SK-N-SH (cell line): ENCODE measurements at regions not wholly inside any gene's neighbourhood (a gene's known extent, or its start where the extent isn't known, plus 50 kb on each side); places are given as distances from the start of the nearest gene placed in this dataset.

Experiments used
- CTCF ChIA-PET: fragments of 300-600, 350-600 bp; formaldehyde crosslinking; extraction: SDS; loops from one replicate; lab custom pipeline; 2021; lab: Yijun Ruan, JAX
- POLR2A ChIA-PET: fragments of 350-600 bp; sonication (Branson Sonifier 250); formaldehyde crosslinking; extraction: SDS; loops from one replicate; lab custom pipeline; 2020; ENCODE audit warnings: antibody characterized with exemption, inconsistent platforms; lab: Yijun Ruan, JAX
- DNase-seq: peaks from one replicate; pipeline ENCODE4 v3.0.0; 2012
- H2AFZ ChIP-seq: fragments of 200-600 bp; sonication (generic); 2 replicates; pipeline ENCODE4 v1.8.1; 2016; ENCODE audit warnings: antibody characterized with exemption, mild to moderate bottlenecking, low read depth
- H3F3A ChIP-seq: fragments of 200-600 bp; sonication (generic); replicated peaks from 2 replicates; pipeline ENCODE3; 2016; ENCODE audit warnings: antibody characterized with exemption, mild to moderate bottlenecking; ENCODE audit not compliant: insufficient read depth
- H3K27ac ChIP-seq, 2 experiments: fragments of 200-500 bp in 1 of 2; fragments of 200-600 bp in 1 of 2; sonication (Bioruptor generic) in 1 of 2; sonication (generic), shearing (Covaris generic) in 1 of 2; 2 replicates each; pipeline versions ENCODE4 v1.5.1 to v1.6.1; 2014 to 2016; ENCODE audit warnings: low read depth in 2 of 2, inconsistent platforms in 1 of 2, low read length in 1 of 2, mild to moderate bottlenecking in 1 of 2, mixed read lengths in 1 of 2
- H3K27me3 ChIP-seq: fragments of 200-600 bp; sonication (generic), shearing (Covaris generic); 2 replicates; pipeline ENCODE4 v1.6.1; 2016; ENCODE audit warnings: mixed run types; ENCODE audit not compliant: insufficient read depth
- H3K36me3 ChIP-seq, 2 experiments: fragments of 200-500 bp in 1 of 2; fragments of 200-600 bp in 1 of 2; sonication (Bioruptor generic) in 1 of 2; sonication (generic) in 1 of 2; replicated peaks in 1 of 2; 2 replicates each; pipeline versions ENCODE3 to v1.5.1; 2014 to 2016; ENCODE audit warnings: low read length in 1 of 2, mild to moderate bottlenecking in 1 of 2; ENCODE audit not compliant: insufficient read depth in 2 of 2, control insufficient read depth in 1 of 2
- H3K4me1 ChIP-seq, 2 experiments: fragments of 200-500 bp in 1 of 2; fragments of 200-600 bp in 1 of 2; sonication (Bioruptor generic) in 1 of 2; sonication (generic), shearing (Covaris generic) in 1 of 2; 2 replicates each; pipeline versions ENCODE4 v1.5.1 to v1.6.1; 2014 to 2016; ENCODE audit warnings: low read depth in 1 of 2, low read length in 1 of 2, mixed run types in 1 of 2; ENCODE audit not compliant: insufficient read depth in 2 of 2, control insufficient read depth in 1 of 2
- H3K4me2 ChIP-seq: fragments of 200-600 bp; sonication (generic), shearing (Covaris generic); 2 replicates; pipeline ENCODE4 v1.6.1; 2017; ENCODE audit warnings: mixed run types
- H3K4me3 ChIP-seq, 2 experiments: fragments of 200-500 bp in 1 of 2; fragments of 200-600 bp in 1 of 2; sonication (Bioruptor generic) in 1 of 2; sonication (generic), shearing (Covaris generic) in 1 of 2; 2 replicates each; pipeline versions ENCODE4 v1.5.1 to v1.8.1; 2014 to 2016; ENCODE audit warnings: low read depth in 2 of 2, inconsistent platforms in 1 of 2, low read length in 1 of 2, mild to moderate bottlenecking in 1 of 2, mixed read lengths in 1 of 2, moderate library complexity in 1 of 2
- H3K79me2 ChIP-seq: fragments of 200-600 bp; sonication (generic); 2 replicates; pipeline ENCODE4 v1.8.1; 2017; ENCODE audit warnings: mild to moderate bottlenecking; ENCODE audit not compliant: insufficient read depth
- H3K9ac ChIP-seq: fragments of 200-600 bp; sonication (generic); 2 replicates; pipeline ENCODE4 v1.6.1; 2017; ENCODE audit warnings: mixed run types
- H3K9me2 ChIP-seq: fragments of 200-600 bp; sonication (generic); 2 replicates; pipeline ENCODE4 v1.6.1; 2017; ENCODE audit warnings: mixed run types
- H3K9me3 ChIP-seq: fragments of 200-600 bp; sonication (generic); 2 replicates; pipeline ENCODE4 v1.6.1; 2017; ENCODE audit warnings: mixed run types, mild to moderate bottlenecking, moderate library complexity
- H4K20me1 ChIP-seq: fragments of 200-600 bp; sonication (generic); 2 replicates; pipeline ENCODE4 v1.6.1; 2017; ENCODE audit warnings: mild to moderate bottlenecking, mixed run types; ENCODE audit not compliant: insufficient read depth
- CHD2 ChIP-seq: fragments of 150-350 bp; IDR thresholded peaks from 2 replicates; pipeline ENCODE4 v1.6.1; 2018; ENCODE audit warnings: low read length; ENCODE audit not compliant: partially characterized antibody
- EZH2phosphoT487 ChIP-seq: fragments of 200-600 bp; sonication (generic); IDR thresholded peaks from 2 replicates; pipeline ENCODE4 v1.6.1; 2017; ENCODE audit warnings: low read depth, mixed run types, mild to moderate bottlenecking, antibody characterized with exemption, moderate library complexity, borderline replicate concordance
- FOSL2 ChIP-seq: IDR thresholded peaks from 2 replicates; pipeline ENCODE4 v1.4.0; 2012; ENCODE audit warnings: low read depth, mild to moderate bottlenecking, moderate library complexity, borderline replicate concordance
- FOXJ3 ChIP-seq: sonication (generic); formaldehyde crosslinking; IDR thresholded peaks from 2 replicates; pipeline ENCODE4 v1.5.1; 2020; ENCODE audit warnings: mild to moderate bottlenecking, missing genetic modification reagents
- MEF2A ChIP-seq: IDR thresholded peaks from 2 replicates; pipeline ENCODE4 v1.4.0; 2012; ENCODE audit warnings: low read depth, borderline replicate concordance
- MXI1 ChIP-seq: IDR thresholded peaks from 2 replicates; pipeline ENCODE4 v1.6.1; 2012; ENCODE audit warnings: mild to moderate bottlenecking, low read depth, low read length, improper control_type of control experiment
- NFIC ChIP-seq: IDR thresholded peaks from 2 replicates; pipeline ENCODE4 v1.4.0; 2012; ENCODE audit warnings: borderline replicate concordance
- SIN3A ChIP-seq: IDR thresholded peaks from 2 replicates; pipeline ENCODE4 v1.6.1; 2012; ENCODE audit warnings: low read depth, mild to moderate bottlenecking, low read length, moderate library complexity, borderline replicate concordance
- SMC3 ChIP-seq: IDR thresholded peaks from 2 replicates; pipeline ENCODE4 v1.6.1; 2012; ENCODE audit warnings: low read depth, low read length, improper control_type of control experiment
- TCF12 ChIP-seq: IDR thresholded peaks from 2 replicates; pipeline ENCODE4 v1.4.0; 2012
- TEAD4 ChIP-seq: IDR thresholded peaks from 2 replicates; pipeline ENCODE4 v1.4.0; 2012; ENCODE audit warnings: mild to moderate bottlenecking, borderline replicate concordance; ENCODE audit not compliant: insufficient read depth
- YY1 ChIP-seq: IDR thresholded peaks from 2 replicates; pipeline ENCODE4 v1.4.0; 2012; ENCODE audit warnings: low read depth, mild to moderate bottlenecking
- WGBS: methylation state at CpG from one replicate; pipeline ENCODE4 v1.1.6; 2017; ENCODE audit warnings: low lambda C conversion rate; 5-methylcytosine and 5-hydroxymethylcytosine counted together
- TF ChIP-seq, protein P1 (sequence below): IDR thresholded peaks from 2 replicates; pipeline ENCODE4 v1.4.0; 2012; ENCODE audit warnings: low read depth, borderline replicate concordance
- TF ChIP-seq, protein P2 (sequence below): IDR thresholded peaks from 2 replicates; pipeline ENCODE4 v1.4.0; 2012; ENCODE audit warnings: low read depth, borderline replicate concordance
- TF ChIP-seq, protein P3 (sequence below): IDR thresholded peaks from 2 replicates; pipeline ENCODE4 v1.4.0; 2012; ENCODE audit warnings: low read depth
- TF ChIP-seq, protein P4 (sequence below): fragments of 200-600 bp; sonication (generic); IDR thresholded peaks from 2 replicates; pipeline ENCODE4 v1.6.1; 2017; ENCODE audit warnings: antibody characterized with exemption, mild to moderate bottlenecking, moderate library complexity

DNA sequence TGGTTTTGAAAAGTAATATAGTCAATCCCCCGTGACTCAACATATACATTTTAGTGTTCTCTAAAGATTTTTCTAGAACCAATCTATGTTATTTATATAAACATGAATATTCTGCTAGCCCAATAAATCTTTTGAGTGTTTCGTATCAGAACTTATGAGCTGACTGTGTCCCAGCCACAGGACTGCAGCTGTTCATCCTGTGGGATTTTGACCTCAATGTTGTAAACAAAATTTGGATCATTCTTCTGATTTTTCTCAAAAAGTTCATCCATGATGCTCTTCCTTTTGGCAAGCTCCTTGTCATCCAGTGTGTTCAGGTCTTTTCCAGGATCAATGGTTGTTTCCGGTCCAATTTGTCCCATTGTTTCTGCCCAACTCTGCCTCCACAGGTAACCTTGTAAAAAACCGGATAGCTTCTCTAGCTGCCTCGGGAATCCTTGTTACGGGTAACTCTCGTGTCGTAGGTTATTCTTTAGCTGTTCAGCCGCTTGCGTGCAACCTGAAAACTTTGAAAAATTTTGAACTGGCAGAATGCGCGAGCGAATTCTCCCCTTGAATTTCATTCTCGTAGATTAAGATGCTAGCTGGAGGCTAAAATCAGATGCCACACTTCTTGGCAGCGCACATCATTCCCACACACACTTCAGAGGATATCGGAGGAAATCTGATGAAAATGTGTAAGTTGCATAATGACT lies 195.2 kb downstream of the SH3BP4 start:
- Histone ChIP-seq H3K79me2 (no peaks in the 10 kb centered on the region), H2AFZ (no peak overlapping the region), H3K9ac (no peak overlapping the region), H3K27me3 (peaks cover 6% of the 10 kb centered on the region), H3K4me3 (no peak overlapping the region), H3K4me2 (no peak overlapping the region), H3K27ac (no peak overlapping the region), H3K9me3 (no peaks in the 10 kb centered on the region), H3K36me3 (no peaks in the 10 kb centered on the region), H3K9me2 (no peaks in the 10 kb centered on the region), H3K4me1 (no peaks in the 10 kb centered on the region), H3F3A (no peaks in the 10 kb centered on the region), H4K20me1 (no peaks in the 10 kb centered on the region)
- 80% methylated on average over 16 of the region's 16 CpGs for WGBS
- POLR2A ChIA-PET, result no interaction called here
- TF ChIP-seq SMC3, result no peak
- no peak for TF ChIP-seq FOSL2
- no peak for TF ChIP-seq MXI1
- CTCF ChIA-PET, result interaction anchor here (1.0 to 2.1 kb wide), 4 partner anchors 11 to 119 kb away, joined by 3 to 6 read pairs (median 3); no protein-coding TSS in a partner anchor
- DNase-seq, result no peak

DNA sequence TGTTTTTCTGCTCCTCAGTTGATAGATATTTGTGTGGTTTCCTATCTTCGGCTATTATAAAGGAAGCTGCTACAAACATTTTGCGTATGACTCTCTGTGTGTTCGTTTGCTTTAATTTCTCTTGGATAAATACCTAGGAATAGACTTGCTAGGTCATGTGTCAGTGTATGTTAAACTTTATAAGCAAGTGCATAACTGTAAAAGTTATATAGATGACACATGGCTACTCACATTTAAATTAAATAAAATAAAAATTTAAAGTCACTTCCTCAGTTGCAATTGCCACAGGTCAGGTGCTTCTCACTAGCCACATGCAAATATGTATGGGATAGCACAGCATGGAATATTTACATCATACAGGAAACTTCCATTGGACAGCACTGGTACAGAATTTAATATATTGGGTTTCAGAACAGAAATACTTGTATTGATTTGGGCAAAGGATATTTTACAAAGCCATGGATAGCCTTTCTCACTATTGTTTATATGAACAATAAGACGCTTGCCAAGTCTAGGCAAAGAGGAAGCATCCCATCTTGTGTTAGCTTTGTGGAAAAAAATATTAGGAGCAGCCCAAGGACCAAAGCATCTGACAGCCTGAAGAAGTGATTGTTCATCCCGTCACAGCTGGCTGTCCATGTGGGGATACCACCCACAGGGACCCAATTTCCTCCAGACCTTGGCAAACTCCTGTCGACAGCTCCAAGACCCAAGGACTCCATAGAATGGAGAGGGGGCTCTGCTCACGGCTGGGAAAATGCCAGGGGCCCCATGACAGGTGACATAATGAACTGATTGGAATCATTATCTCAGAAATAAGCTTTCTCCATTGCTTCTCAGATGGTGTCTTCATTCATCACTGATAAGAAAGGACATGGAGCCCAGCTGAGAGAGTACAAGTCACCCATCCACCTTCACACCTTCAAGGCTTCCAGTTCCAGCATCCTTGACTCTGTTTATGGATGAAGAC lies 196.7 kb downstream of the SH3BP4 start:
- TF ChIP-seq MXI1 (no peak), FOSL2 (no peak), FOXJ3 (no peak), CHD2 (no peak), SIN3A (no peak), EZH2phosphoT487 (no peak), NFIC (no peak), YY1 (no peak), MEF2A (no peak), TEAD4 (no peak), TCF12 (no peak)
- TF ChIP-seq, protein P1, sequence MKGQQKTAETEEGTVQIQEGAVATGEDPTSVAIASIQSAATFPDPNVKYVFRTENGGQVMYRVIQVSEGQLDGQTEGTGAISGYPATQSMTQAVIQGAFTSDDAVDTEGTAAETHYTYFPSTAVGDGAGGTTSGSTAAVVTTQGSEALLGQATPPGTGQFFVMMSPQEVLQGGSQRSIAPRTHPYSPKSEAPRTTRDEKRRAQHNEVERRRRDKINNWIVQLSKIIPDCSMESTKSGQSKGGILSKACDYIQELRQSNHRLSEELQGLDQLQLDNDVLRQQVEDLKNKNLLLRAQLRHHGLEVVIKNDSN, result no peak
- TF ChIP-seq, protein P2, sequence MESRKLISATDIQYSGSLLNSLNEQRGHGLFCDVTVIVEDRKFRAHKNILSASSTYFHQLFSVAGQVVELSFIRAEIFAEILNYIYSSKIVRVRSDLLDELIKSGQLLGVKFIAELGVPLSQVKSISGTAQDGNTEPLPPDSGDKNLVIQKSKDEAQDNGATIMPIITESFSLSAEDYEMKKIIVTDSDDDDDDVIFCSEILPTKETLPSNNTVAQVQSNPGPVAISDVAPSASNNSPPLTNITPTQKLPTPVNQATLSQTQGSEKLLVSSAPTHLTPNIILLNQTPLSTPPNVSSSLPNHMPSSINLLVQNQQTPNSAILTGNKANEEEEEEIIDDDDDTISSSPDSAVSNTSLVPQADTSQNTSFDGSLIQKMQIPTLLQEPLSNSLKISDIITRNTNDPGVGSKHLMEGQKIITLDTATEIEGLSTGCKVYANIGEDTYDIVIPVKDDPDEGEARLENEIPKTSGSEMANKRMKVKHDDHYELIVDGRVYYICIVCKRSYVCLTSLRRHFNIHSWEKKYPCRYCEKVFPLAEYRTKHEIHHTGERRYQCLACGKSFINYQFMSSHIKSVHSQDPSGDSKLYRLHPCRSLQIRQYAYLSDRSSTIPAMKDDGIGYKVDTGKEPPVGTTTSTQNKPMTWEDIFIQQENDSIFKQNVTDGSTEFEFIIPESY, result no peak
- TF ChIP-seq, protein P3, sequence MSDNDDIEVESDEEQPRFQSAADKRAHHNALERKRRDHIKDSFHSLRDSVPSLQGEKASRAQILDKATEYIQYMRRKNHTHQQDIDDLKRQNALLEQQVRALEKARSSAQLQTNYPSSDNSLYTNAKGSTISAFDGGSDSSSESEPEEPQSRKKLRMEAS, result no peak
- TF ChIP-seq, protein P4, sequence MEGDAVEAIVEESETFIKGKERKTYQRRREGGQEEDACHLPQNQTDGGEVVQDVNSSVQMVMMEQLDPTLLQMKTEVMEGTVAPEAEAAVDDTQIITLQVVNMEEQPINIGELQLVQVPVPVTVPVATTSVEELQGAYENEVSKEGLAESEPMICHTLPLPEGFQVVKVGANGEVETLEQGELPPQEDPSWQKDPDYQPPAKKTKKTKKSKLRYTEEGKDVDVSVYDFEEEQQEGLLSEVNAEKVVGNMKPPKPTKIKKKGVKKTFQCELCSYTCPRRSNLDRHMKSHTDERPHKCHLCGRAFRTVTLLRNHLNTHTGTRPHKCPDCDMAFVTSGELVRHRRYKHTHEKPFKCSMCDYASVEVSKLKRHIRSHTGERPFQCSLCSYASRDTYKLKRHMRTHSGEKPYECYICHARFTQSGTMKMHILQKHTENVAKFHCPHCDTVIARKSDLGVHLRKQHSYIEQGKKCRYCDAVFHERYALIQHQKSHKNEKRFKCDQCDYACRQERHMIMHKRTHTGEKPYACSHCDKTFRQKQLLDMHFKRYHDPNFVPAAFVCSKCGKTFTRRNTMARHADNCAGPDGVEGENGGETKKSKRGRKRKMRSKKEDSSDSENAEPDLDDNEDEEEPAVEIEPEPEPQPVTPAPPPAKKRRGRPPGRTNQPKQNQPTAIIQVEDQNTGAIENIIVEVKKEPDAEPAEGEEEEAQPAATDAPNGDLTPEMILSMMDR, result no peak
- TF ChIP-seq, all 33 proteins: peak for 0
- Histone ChIP-seq H3F3A (no peaks in the 10 kb centered on the region), H3K4me3 (no peak overlapping the region), H3K9me3 (no peaks in the 10 kb centered on the region), H2AFZ (no peak overlapping the region), H3K9me2 (no peaks in the 10 kb centered on the region), H3K9ac (no peak overlapping the region), H3K27me3 (peaks cover 6% of the 10 kb centered on the region), H4K20me1 (no peaks in the 10 kb centered on the region), H3K36me3 (no peaks in the 10 kb centered on the region), H3K4me1 (no peaks in the 10 kb centered on the region), H3K79me2 (no peaks in the 10 kb centered on the region), H3K27ac (no peak overlapping the region), H3K4me2 (no peak overlapping the region)
- ChIA-PET POLR2A (no interaction called here), CTCF (interaction anchor here (0.5 to 2.1 kb wide), 4 partner anchors 12 to 1375 kb away, joined by 3 to 6 read pairs (median 3); no protein-coding TSS in a partner anchor)
- 54% methylated on average over 7 of the region's 7 CpGs for WGBS
- DNase-seq, result no peak
